GM12874 (cell line): ENCODE measurements at regions not wholly inside any gene's neighbourhood (a gene's known extent, or its start where the extent isn't known, plus 50 kb on each side); places are given as distances from the start of the nearest gene placed in this dataset.

Experiments used
- CTCF ChIP-seq: IDR thresholded peaks from 2 replicates; pipeline ENCODE4 v1.5.1; 2011; ENCODE audit warnings: low read depth, mild to moderate bottlenecking, control low read depth, low read length, moderate library complexity; ENCODE audit not compliant: insufficient read depth

- TF ChIP-seq CTCF: no peak
These were observed 234.0 kb downstream of the ZNF516 start for GRCh38 chr18:76260941-76261472.

GRCh38 chr18:76259711-76260110 is 235.3 kb downstream of the ZNF516 start:
- TF ChIP-seq CTCF: no peak

GRCh38 chr18:76259096-76259495 is 235.9 kb downstream of the ZNF516 start:
- TF ChIP-seq CTCF: no peak

GRCh38 chr18:76258209-76258608 is 236.8 kb downstream of the ZNF516 start:
- TF ChIP-seq CTCF: no peak

- TF ChIP-seq CTCF: no peak
These were observed 239.9 kb downstream of the ZNF516 start for GRCh38 chr18:76255070-76255683.

GRCh38 chr18:76252880-76253279 is 242.2 kb downstream of the ZNF516 start:
- TF ChIP-seq CTCF: peak; percentile 42; the same call in 1 of the 2 replicates

- TF ChIP-seq CTCF: no peak
These were observed 242.9 kb downstream of the ZNF516 start for GRCh38 chr18:76252139-76252538.

- TF ChIP-seq CTCF: no peak
These were observed 243.4 kb downstream of the ZNF516 start for GRCh38 chr18:76251691-76252090.
